ENCODE measurements at regions not wholly inside any gene's neighbourhood (a gene's known extent, or its start where the extent isn't known, plus 50 kb on each side); places are given as distances from the start of the nearest gene placed in this dataset.

DNA sequence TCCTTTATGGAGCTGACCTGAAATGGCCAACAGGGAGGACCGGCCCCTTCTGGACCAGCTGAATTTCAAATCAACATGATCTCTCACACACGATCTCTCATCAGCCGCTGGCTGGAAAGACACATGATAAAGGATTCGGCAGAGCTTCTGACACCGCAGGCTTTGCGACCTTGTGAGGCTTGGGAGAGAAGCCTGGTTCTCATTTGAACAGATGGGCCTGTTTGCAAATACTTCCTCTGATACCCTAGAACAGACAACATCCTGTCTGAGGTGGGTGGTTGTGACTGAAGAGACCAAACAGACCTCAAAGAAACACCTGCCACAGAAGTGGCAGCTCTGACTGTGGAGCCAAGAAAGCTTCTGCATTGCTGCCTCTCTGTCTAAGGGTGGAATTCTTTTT, 77.9 kb upstream of the SDK2 start:
- Histone ChIP-seq H2BK5ac (ENCODE audit: low read depth, low read length) (no peak overlapping the region), H3K9ac (replicated peaks in 1 of 4; ENCODE audit: extremely low read depth in 1 of 4, low read depth in 3 of 4, low read length in 3 of 4) (no peak overlapping the region), H2AK5ac (ENCODE audit: low read depth, low read length) (no peak overlapping the region), H2BK120ac (replicated peaks; ENCODE audit: low read depth, low read length) (no peak overlapping the region), H3K36me3 (ENCODE audit: control insufficient read depth in 2 of 4, insufficient read depth in 4 of 4, low read length in 3 of 4) (no peaks in the 10 kb centered on the region), H3K4me3 (ENCODE audit: extremely low read depth in 1 of 4, insufficient read depth in 2 of 4, low read depth in 3 of 4, low read length in 4 of 4) (no peak overlapping the region), H3K18ac (ENCODE audit: extremely low read depth, low read length) (no peak overlapping the region), H4K91ac (replicated peaks; ENCODE audit: insufficient read length, low read length) (no peak overlapping the region), H2BK12ac (ENCODE audit: low read depth, low read length) (no peak overlapping the region), H4K5ac (ENCODE audit: insufficient read length, low read depth, low read length) (no peak overlapping the region), H4K8ac (ENCODE audit: extremely low read depth, insufficient read depth, low read length) (no peak overlapping the region), H3K27me3 (replicated peaks in 1 of 4; ENCODE audit: control insufficient read depth in 3 of 4, extremely low read depth in 1 of 4, insufficient read depth in 3 of 4, low read length in 3 of 4) (peaks cover 0 to 2% (median 0%) of the 10 kb centered on the region in 4 experiments; a peak in 1 of 7 replicates), H2BK15ac (ENCODE audit: low read length) (no peak overlapping the region), H3K4me2 (ENCODE audit: insufficient read depth in 1 of 2, low read depth in 2 of 2, low read length in 2 of 2) (no peak overlapping the region), H3K79me1 (ENCODE audit: low read depth, low read length) (no peaks in the 10 kb centered on the region), H2BK20ac (ENCODE audit: low read length) (no peak overlapping the region), H3K27ac (ENCODE audit: low read depth, low read length) (no peak overlapping the region), H3K23me2 (ENCODE audit: low read depth, low read length) (no peaks in the 10 kb centered on the region), H3K79me2 (ENCODE audit: control insufficient read depth in 1 of 2, insufficient read depth in 2 of 2, low read length in 2 of 2) (no peaks in the 10 kb centered on the region), H3K9me3 (ENCODE audit: insufficient read depth in 2 of 2, low read depth in 1 of 2, low read length in 1 of 2) (no peaks in the 10 kb centered on the region), H3K4ac (replicated peaks; ENCODE audit: insufficient read length, low read depth, low read length) (no peak overlapping the region), H2AFZ (ENCODE audit: low read length) (no peak overlapping the region), H3K23ac (ENCODE audit: insufficient read length) (no peak overlapping the region), H4K20me1 (replicated peaks in 1 of 2; ENCODE audit: control insufficient read depth in 1 of 2, insufficient read depth in 2 of 2, low read length in 2 of 2) (no peaks in the 10 kb centered on the region), H3K14ac (ENCODE audit: insufficient read length) (no peak overlapping the region), H3K4me1 (replicated peaks in 1 of 4; ENCODE audit: control insufficient read depth in 3 of 4, insufficient read depth in 4 of 4, low read length in 3 of 4) (peaks cover 0 to 4% (median 2%) of the 10 kb centered on the region in 4 experiments; a peak in 2 of 7 replicates), H3K56ac (replicated peaks; ENCODE audit: insufficient read length, low read depth, low read length) (no peak overlapping the region)
- no peak for DNase-seq (ENCODE audit: low read depth in 1 of 2, low spot score in 2 of 2)
- WGBS, 2 experiments (ENCODE audit: extremely low coverage in 1 of 2, insufficient coverage in 1 of 2, insufficient read length in 1 of 2, insufficient replicate concordance in 2 of 2, low coverage in 1 of 2, low lambda C conversion rate in 2 of 2, missing lambda C conversion rate in 1 of 2): 83% methylated on average over 6 of the region's 6 CpGs; no CpG with 5 or more reads in 1 of the 2 experiments
- FAIRE-seq: no peak
- TF ChIP-seq TBP (IDR thresholded peaks at IDR 0.05; ENCODE audit: low read depth, low read length) (no peak), NRF1 (IDR thresholded peaks at IDR 0.05; ENCODE audit: low read depth, low read length) (no peak), ASH2L (IDR thresholded peaks at IDR 0.05; ENCODE audit: low read length) (no peak), KDM4A (IDR thresholded peaks at IDR 0.05; ENCODE audit: low read depth, low read length, severe bottlenecking) (no peak), RNF2 (IDR thresholded peaks at IDR 0.05; ENCODE audit: borderline replicate concordance, low read depth, low read length, missing control alignments, poor library complexity, severe bottlenecking) (no peak), BACH1 (IDR thresholded peaks at IDR 0.05; ENCODE audit: low read length) (no peak), JUND (IDR thresholded peaks at IDR 0.05; ENCODE audit: low read length) (no peak)
- ChIA-PET CTCF (ENCODE audit: partially characterized antibody) (interaction anchor here (1.1 to 7.3 kb wide), 7 partner anchors 9 to 192 kb away, joined by 3 to 56 read pairs (median 5); no protein-coding TSS in a partner anchor), POLR2A (ENCODE audit: partially characterized antibody) (no interaction called here)
